GM18870 (cell line): ENCODE measurements at regions not wholly inside any gene's neighbourhood (a gene's known extent, or its start where the extent isn't known, plus 50 kb on each side); places are given as distances from the start of the nearest gene placed in this dataset.
"Not testable (repeated sequence)": the region's sequence is repeated elsewhere in the genome, so short reads cannot be mapped to it uniquely, and the experiment has no call there.

Experiments used
- ATAC-seq: cut with Tn5 transposase; IDR thresholded peaks from one replicate; pipeline ENCODE4 v1.9.1; 2021; ENCODE audit warnings: moderate library complexity; ENCODE audit not compliant: unreplicated experiment

GRCh38 chr18:5721924-5722323 lies 173.4 kb downstream of the TMEM200C start:
- no peak for ATAC-seq

DNA sequence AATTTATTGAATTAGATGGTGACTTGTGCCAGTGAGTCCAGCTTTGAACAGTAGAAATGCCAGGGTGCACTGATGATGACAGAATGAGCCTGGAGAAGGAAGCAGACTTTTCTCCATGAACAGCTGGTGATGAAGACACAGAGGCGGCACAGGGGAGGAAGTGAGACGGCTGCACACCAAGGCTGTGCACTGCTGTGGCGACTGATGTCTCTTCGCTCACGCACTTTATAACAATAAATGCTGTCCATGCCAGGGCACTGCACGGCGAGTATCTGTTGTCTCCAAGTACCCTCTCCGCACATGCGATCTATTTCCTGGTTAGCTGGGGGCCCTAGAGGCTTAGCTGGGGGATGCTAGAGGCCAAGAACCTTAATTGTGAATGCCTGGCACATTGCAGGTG lies 175.2 kb downstream of the TMEM200C start:
- no peak for ATAC-seq

GRCh38 chr18:5717256-5717655 lies 173.5 kb upstream of the EPB41L3 start:
- no peak for ATAC-seq

- ATAC-seq = no peak
Observed at GRCh38 chr18:5710676-5711075, 166.9 kb upstream of the EPB41L3 start.

- no peak for ATAC-seq
Observed at GRCh38 chr18:5710235-5710634, 166.4 kb upstream of the EPB41L3 start.

DNA sequence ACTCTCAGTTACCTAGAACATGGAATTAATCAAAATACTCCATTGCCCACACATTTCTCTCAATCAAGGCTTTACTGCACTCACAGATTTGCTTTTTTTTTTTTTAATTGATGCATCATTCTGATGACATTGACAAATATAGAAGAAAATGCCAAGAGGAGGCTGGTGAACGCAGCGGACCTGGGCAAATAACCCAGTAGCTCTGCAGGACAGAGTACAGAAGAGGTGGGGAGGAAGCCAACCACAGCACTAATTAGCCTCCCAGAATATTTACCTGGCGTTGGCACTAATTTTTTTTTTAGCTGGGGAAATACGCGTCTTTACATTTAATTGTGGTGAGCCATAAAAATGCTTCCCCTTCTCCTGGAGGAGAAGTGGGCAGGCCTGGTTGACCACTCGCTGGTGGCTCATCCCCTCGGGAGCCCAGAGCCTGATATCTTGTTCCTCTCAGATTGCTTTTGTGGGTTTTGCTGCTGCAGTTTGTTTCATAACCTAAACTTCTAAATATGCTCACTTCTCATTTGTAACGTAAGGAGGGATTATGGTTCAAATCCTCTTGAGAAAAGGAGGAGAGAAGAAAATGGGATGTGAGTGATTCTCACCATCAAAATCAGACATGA lies 165.8 kb upstream of the EPB41L3 start:
- no peak for ATAC-seq

DNA sequence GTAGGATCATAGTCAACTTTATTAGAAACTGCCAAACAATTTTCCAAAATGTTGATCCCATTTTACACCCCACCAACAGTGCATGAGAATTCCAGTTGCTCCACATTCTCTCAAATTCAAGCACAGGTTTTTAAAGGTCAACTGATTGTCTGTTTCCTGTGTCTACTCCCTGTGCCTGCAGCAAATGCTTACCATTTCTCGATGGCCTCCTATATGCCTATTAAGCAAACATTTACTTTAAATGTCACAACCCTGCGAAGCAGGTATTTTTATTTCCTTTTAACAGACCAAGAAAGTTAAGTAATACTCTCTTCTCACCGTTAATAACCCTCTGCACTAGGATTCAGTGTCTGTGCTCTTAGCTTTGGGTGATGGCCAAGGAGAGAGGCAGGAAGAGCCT lies 163.8 kb upstream of the EPB41L3 start:
- no peak for ATAC-seq

GRCh38 chr18:5705393-5705792 lies 161.6 kb upstream of the EPB41L3 start:
- no peak for ATAC-seq

DNA sequence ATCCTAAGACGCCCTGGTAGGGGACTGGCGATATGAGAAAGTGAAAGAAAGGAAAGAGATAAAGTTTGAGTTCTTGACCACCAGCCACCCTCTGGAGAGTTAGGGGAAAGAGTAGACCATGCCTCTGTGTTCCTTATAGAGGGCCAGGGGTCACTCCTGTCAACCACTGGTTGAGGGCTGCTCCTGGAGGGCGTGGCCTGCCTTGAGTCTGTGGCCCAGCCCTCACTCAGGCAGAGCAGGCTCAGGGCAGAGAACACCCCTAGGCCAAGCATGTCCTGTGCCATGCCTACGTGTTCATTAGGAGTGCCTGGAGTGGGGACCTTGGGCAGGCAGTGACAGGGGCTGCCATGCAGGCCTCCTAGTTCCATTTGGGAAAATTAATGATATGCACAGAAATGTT lies 161.1 kb upstream of the EPB41L3 start:
- ATAC-seq = no peak

DNA sequence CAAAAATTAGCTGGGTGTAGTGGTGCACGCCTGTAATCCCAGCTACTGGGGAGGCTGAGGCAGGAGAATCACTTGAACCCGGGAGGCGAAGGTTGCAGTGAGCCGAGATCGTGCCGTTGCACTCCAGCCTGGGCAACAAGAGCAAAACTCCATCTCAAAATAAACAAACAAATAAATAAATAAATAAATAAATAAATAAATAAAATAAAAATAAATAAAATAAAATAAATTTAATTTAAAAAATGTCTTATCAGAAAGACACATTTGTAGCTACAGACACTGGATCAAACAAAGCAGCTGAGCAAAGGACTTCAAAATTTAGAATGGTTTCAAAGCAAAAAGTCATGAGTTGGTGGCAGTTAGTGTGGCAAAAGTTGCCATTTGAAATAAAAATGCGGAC lies 158.2 kb upstream of the EPB41L3 start:
- ATAC-seq = not testable (repeated sequence)

DNA sequence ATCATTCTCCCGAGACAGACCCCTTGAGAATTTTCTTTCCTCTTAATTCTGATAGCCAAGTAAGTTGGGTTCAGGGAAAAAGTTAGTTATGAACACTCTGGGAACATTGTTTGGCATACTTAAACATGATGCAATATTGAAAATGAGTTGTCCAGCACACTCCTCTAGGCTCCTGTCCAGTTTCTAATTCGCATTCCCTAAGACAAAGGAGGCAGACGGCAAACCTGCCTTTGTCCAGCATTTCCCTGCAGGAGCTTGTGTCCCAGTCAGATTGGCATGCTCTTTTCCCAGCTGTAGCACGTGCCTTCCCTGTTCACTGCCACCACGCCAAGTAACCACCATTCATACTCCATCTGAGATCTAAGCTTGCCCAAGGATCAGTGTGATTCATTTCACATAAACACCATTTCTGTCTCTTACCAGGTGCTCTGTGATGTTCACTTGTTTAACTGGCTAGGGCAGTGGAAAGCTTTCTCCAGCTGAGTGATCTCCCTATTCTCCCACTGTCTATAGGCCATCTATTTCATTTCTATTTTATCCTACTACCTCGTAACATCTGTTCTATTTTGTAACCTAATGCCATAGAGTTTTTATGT lies 150.0 kb upstream of the EPB41L3 start:
- ATAC-seq = no peak

DNA sequence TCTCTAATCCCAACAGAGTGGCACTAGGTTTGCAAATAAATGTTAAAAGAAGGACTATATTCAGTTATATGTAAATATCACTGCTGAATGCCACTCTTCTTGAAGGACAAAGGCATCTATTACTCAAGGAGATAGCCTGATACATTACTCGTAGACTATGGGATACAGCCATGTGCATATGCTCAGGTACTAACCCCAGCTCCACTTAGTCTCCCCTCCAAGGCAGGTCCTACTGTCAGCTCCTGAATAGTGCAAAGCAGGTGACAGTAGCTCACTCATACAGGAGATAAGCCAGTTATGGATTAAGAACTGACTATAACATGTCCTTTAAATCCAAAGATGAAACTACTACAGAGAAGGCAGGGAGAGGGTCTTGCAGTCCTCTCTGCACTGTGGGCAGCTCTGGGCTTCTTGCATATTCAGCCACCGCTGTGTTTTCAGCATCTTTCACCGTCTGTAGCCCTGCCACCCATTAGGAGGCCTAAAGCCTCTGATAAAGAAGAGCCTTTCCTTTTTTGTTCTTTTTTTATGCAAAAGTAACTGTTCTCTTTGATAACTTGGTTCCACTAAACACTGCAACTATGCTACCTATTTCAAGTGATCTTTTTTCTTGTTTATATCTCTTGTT lies 135.1 kb upstream of the EPB41L3 start:
- ATAC-seq = no peak

GRCh38 chr18:5678278-5678677 lies 134.5 kb upstream of the EPB41L3 start:
- no peak for ATAC-seq

- no peak for ATAC-seq
Observed at GRCh38 chr18:5673616-5674015, 129.8 kb upstream of the EPB41L3 start.

GRCh38 chr18:5669585-5669984 lies 125.8 kb upstream of the EPB41L3 start:
- ATAC-seq = no peak

DNA sequence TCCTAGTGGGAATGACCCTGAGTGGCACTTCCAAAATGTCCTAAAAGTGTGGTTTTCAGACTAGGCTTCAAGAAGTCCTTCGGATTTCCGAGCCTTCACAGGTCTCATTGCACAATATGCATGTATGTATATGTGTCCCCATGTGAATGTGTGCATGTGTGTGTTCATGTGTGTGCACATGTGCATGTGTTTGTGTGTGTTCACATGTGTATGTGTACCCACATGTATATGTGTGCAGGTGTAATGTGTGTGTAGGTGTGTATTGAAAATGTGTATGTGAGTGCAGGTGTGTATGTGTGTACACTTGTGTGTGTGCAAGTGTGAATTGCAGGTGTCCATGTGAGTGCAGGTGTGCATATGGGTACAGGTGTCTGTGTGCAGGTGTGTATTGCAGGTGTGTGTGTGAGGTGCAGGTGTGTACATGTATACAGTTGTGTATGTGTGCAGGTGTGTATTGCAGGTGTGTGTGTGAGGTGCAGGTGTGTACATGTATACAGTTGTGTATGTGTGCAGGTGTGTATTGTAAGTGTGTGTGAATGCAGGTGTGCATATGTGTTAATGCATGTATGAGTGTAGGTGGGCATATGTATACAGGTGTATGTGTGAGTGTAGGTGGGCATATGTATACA lies 124.4 kb upstream of the EPB41L3 start:
- ATAC-seq = no peak

DNA sequence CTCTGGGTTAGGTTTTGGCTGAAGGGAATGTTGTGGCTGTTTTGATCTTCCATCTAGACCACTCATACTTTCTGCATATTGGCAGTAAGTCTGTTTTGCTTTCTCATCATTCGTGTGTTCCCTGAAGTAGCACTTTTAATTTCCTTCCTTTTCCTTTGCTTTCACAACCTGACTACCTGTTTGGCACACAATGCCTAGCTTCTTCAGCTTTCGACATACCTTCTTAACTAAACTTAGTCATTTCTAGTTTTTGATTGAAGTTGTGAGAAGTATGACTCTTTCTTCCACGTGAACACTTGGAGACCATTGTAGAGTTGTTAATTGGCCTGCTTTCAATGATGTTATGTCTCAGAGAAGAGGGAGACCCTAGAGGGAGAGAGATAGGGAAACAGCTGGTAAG lies 123.6 kb upstream of the EPB41L3 start:
- ATAC-seq = no peak

- no peak for ATAC-seq
Observed at GRCh38 chr18:5662586-5663090, 118.8 kb upstream of the EPB41L3 start.

DNA sequence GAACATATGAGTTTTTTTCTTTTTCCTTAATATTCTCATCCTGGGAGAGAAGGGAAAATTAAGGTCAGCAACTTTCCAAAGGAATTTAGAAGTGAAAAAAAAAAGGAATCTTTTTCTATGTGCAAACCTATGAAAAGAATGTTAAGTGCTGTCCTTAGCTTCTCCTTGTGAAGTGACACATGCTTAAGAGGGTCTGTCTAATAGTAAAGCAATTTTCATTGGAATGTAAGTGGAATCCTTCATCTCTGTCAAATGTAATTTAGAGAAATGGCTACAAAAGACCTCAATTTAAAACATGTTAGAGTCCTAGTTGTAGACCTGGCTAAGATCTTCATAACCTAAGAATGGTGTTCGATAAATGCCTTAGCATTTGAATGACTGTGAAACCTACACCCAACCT lies 117.4 kb upstream of the EPB41L3 start:
- no peak for ATAC-seq

- ATAC-seq = no peak
Observed at GRCh38 chr18:5653802-5654201, 110.0 kb upstream of the EPB41L3 start.

DNA sequence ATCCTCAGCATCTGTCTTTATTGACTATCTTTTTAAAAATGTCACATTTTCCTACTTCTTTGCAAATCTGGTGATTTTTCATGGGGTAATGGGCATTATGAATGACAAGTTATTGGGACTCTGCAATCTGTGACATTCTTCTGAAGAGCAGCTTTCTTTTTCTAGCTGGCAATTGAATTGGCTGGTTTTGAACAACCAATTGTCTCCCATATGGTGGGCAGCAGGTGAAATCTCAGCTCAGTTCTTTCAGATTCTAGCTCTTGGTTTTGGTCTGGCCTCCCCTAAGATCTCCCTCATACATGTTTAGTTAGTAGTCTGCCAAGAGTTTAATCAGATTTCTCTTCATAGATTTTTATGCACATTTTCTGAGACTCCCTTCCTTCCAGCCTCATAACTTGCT lies 107.9 kb upstream of the EPB41L3 start:
- ATAC-seq = no peak

DNA sequence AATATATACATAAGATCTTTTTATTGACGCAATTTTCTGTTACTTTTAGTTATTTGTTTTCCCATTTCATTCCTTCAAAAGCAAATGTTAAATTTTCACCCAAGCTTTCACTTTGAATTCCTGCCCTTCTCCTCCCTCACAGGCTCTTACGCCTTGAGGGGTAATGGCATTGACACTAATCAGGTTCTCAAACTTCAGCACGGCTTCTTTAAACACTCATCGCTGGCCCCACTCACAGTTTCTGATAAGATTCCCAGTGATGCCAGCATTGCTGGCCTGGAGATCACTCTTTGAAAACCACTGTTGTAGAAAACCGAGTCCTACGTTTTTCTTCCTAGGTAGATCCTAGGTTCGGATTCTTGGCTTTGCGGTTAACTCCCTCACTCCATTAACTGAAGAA lies 105.6 kb upstream of the EPB41L3 start:
- ATAC-seq = no peak
